ENCODE measurements at regions not wholly inside any gene's neighbourhood (a gene's known extent, or its start where the extent isn't known, plus 50 kb on each side); places are given as distances from the start of the nearest gene placed in this dataset.

- no peak for DNase-seq
Measured at GRCh38 chr4:123817025-123817688, 420.6 kb downstream of the SPRY1 start.

DNA sequence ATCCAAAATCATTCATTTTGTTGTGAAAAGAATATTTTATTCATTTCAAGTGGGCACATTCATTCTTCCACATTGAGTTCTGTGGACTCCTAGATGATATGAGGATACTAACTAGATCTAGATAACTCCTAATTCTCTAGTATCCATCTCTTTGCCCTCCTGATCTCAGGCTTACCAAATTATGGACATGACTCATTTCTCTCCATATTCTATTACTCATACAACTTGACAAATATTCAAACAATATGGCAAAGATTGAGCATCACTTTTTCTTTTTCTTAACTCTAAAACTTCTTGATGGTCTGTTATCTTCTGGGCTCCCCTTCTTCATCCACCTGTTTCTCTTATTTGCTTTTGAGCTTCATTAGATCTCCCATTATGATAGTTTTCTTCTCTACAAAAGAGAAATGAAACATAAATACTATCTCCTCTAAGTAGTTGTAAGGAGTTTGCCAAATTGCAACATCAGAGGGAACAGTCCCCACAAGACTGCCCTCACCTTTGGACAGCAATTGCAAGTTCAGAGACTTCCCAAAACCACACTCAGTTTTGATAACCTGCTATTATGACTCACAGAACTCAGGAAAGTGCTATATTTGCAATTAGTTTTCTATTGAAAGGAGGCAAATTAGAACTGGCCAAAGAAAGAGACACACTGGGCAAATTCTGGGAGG, 422.9 kb downstream of the SPRY1 start:
- no peak for DNase-seq

DNA sequence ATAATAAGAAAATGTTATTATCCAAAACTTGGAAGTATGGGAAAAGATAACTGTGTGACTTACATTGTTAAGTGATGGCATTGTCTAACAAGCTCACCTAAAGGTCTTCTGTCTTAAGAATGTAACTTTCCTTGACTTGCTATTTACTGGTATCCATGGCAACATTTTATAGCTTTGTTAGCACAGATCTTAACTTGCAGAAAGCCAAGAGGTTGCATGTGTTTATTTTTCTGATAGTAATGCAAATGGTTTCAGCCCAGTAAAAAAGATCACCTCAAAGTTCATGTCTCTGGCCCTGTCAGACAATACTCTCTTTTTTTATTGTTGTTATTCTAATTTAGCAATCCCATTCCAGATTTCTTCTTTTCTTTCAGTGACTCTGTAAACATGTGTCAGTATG, 425.3 kb downstream of the SPRY1 start:
- DNase-seq, result no peak

GRCh38 chr4:123822353-123822752, 425.8 kb downstream of the SPRY1 start:
- no peak for DNase-seq

DNA sequence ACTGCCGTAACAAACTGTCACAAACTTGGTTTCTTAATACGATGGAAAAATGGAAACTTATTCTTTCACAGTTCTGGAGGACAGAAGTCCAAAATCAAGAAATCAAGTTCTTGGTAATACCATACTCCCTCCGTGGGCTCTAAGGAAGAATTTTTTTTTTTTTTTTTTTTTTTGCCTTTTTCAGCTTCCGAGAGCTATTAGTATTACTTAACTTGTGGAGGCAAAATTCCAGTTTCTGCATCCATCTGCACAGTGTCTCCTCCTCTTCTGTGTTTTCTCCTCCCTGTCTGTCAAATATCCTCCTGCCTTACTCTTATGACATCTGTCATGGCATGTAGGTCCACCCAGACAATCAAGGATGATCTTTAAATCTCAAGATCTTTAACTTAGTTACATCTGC, 426.6 kb downstream of the SPRY1 start:
- no peak for DNase-seq

- no peak for DNase-seq
Measured at GRCh38 chr4:123824524-123824923, 427.9 kb downstream of the SPRY1 start.

DNA sequence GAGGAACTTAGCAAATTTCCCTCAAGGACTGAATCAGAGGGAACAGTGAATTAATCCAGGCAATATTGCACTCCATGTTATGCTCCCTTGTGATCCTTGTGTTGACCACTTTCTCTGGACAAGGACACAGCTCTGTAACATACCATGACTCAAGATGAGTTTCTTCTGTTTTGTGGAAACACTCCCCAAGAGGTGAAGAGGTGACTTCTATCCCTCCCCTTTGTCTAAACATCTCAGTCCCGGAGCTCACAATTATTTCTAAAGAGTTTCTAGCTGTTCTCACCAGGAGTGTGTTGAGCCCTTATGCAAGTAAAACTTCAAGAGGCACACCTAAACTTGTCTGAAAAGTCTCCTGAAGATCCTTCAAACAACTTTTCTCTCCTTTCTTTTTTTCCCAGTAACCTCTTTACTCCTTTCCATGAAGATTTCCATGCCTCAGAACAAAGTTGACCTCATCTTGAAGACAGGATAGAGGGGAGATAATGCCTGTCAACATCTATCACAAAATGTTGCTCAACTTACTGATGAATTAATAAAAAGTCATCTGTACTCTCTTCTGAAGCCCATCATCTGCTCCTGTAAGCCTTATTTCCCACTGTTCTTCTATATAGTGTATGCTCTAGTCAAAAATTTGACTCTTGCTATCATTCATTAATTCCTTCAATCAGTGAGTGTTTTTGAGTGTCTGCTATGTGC, 429.1 kb downstream of the SPRY1 start:
- no peak for DNase-seq

GRCh38 chr4:123826896-123827295, 430.3 kb downstream of the SPRY1 start:
- no peak for DNase-seq

DNA sequence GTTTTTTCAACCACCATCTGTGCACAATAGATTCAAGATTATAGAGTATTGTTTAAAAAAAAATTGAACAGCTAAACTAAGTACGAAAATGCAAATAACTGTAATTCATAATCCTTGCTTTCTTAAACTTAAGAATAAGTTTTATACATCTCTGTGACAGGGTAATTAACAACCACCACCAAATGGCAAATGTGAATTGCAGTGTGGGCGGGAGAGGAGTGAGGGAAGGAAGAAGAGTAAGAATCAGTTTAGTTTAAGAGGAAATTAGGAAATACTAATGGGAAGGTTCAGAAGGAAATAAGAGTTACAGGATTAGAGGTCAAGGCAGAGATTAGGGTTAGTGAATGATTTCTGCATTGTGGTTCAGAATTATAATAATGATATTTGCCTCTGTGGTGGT, 430.9 kb downstream of the SPRY1 start:
- DNase-seq, result no peak

GRCh38 chr4:123830930-123831329, 434.3 kb downstream of the SPRY1 start:
- DNase-seq, result no peak

GRCh38 chr4:123832173-123833026, 435.8 kb downstream of the SPRY1 start:
- DNase-seq, result no peak

DNA sequence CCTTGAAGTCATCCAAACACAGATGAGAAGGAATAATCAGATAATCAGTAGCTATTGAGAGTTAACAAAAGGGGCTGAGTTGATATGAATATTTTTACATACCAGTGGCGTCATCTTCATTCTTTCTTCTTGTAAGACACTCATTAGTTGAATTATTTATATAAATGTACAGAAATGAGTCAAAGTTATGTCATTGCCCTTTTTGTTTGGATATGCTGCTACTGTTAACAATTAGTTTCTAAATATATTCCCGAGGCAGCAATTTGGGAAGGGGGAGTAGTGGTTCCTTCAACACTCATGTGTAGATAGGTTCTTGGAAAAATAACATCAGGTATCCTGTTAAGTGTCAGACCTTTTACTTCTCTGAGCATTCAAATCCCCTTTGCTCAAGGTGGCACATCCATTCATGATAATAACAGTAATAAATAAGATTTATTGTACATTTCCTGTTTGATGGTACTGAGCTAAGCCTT, 436.6 kb downstream of the SPRY1 start:
- no peak for DNase-seq

- DNase-seq, result no peak
Measured at GRCh38 chr4:123835831-123836590, 439.4 kb downstream of the SPRY1 start.

- no peak for DNase-seq
Measured at GRCh38 chr4:123836851-123837595, 440.4 kb downstream of the SPRY1 start.

DNA sequence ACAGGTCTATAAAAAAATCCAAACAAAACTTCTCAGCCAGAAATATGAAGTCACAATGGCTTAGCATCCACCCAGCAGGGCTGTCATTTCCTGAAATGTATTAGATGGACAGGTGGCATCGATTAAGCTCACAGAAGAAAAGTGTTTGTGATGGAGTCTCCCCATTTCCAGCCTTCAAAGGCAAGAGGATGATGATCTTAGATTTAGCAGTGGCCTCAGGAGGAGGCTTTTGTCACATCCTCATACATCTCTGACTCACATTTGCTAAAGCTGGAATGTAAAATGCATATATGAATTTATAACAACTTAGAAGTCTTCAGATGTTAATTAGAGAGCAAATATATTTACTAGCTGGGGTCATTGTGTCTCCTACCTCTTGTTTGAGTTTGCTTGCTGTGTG, 441.9 kb downstream of the SPRY1 start:
- DNase-seq, result no peak

- DNase-seq, result no peak
Measured at GRCh38 chr4:123840197-123840596, 443.6 kb downstream of the SPRY1 start.

DNA sequence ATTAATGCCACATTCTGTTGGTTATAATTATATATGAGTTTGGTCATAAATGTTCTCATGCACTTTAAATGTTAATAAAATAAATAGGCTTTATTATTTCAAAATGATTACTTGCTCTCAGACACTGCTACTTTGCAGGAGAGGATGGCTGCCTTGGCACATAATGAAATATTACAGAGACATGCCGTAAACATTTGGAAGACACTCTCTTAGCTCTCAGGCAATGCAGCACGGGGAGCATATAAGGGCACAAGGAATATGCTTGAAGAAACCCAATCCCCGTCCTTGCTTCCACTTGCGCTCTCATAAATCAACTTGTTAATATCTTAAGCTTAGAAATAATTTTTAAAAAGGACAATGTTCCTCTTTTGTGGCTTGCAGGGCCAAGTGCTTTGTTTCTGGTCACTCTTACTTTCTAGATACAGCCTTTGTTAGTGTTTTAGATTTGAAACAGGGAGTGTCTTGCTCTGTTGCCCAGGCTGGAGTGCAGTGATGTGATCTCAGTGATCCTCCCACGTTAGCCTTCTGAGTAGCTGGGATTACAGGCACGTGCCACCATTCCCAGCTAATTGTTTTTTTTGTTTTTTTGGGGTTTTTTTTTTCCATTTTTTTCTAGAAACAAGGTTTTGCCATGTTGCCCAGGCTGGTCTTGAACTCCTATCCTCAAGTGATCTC, 445.0 kb downstream of the SPRY1 start:
- DNase-seq, result no peak

GRCh38 chr4:123843137-123843536, 446.5 kb downstream of the SPRY1 start:
- DNase-seq, result no peak

DNA sequence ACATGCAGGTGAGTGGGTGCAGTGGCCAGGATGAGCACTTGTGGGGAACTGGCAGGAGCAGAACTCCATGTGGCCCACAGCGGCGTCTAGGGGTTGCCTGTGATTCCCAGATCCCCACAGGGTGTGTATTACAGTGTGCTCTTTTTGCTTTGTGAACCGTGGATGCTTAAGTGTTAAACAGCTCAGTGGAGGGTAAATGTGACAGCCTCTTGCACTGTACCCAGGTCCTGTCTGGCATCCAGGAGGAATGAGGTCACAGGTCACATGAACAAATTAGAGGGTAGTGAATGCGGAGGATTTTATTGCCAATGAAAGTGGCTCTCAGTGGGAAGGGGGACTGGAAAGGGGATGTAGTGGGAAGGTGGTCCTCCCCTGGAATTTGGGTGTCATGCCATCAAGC, 447.8 kb downstream of the SPRY1 start:
- no peak for DNase-seq

DNA sequence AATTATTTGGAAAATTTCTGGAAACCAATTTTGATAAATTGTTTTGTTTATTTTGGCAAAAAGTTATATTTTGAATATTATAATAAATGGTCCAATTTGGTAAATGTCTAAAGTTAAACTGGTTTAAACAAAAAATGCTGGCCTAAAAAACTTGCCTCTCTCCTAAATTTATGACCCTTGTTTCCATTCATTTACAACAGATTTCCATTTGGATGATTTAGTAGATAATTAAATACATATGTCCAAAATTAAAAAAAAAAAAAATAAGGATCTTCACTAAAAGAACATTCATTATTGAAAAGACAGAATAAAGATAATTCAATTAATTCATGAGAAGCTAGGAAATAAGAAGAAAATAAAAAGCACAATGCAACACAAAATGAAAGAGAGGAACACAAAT, 449.5 kb downstream of the SPRY1 start:
- DNase-seq, result no peak

GRCh38 chr4:123846561-123846960, 450.0 kb downstream of the SPRY1 start:
- DNase-seq, result no peak
